AML-193 (cell line): ENCODE measurements at regions not wholly inside any gene's neighbourhood (a gene's known extent, or its start where the extent isn't known, plus 50 kb on each side); places are given as distances from the start of the nearest gene placed in this dataset.
"Not testable (repeated sequence)": the region's sequence is repeated elsewhere in the genome, so short reads cannot be mapped to it uniquely, and the experiment has no call there.

Experiments
- DNase-seq, 2 experiments: peaks; one replicate each; lab custom pipeline; 2025; lab: John Stamatoyannopoulos, UW

DNA sequence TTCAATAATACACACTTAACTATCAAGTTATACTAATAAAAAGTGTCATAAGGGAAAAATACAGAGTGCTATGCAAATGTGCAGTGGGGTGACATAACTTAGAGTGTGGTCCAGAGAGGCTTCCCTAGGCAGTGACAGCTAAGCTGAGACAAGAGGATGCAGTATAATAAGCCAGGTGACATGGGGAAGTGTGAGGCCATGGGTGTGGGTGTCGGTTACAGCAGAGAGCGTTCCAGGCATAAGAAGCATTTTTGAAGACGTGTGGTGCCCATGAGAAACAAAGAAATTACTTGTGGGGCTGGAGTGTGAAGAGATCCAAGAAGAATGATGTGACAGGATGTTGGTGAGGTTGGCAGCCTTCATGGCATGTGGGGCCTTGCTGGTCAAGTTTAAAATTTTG, 78.1 kb upstream of the PICALM start:
- DNase-seq = no peak

DNA sequence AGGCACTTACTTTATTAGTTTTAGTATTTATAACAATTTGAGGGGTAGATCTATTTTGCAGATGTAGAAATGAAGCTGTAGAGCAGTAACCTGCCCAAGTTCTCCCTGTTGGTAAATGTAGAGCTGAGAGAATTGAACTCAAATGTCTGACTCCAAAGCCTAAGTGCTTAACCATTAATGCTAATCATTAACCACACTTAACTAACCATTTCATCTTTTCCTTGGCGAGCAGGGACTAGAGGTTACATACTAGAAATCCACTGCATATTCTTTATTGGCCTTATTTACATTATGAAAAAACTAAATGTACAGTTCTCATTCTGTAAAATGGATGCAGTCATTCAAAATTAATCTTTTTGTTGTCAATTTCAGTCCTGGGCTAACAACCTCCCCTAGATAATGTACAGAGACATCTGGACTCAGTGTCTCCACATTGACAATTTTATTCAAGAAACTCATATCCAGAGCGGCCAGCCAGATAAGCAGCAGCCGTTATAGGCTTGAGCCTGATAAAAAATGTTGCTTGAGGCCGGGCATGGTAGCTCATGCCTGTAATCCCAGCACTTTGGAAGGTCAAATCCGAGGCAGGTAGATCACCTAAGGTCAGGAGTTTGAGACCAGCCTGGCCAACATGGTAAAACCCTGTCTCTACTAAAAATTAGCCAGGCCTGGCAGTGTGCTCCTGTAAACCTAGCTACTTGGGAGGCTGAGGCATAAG, 76.7 kb upstream of the PICALM start:
- no peak for DNase-seq

GRCh38 chr11:86144846-86145245, 76.0 kb upstream of the PICALM start:
- no peak for DNase-seq

DNA sequence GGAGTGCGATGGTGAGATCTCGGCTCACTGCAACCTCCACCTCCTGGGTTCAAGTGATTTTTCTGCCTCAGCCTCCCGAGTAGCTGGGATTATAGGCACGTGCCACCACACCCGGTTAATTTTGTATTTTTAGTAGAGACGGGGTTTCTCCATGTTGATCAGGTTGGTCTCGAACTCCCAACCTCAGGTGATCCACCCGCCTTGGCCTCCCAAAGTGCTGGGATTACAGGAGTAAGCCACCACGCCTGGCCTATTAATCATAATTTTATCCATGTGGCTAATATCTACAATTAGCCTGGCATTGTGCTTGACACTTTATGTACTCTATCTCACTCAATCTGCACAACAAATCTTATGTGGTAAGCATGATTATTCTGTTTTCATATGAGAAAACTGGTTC, 75.2 kb upstream of the PICALM start:
- DNase-seq = not testable (repeated sequence)

DNA sequence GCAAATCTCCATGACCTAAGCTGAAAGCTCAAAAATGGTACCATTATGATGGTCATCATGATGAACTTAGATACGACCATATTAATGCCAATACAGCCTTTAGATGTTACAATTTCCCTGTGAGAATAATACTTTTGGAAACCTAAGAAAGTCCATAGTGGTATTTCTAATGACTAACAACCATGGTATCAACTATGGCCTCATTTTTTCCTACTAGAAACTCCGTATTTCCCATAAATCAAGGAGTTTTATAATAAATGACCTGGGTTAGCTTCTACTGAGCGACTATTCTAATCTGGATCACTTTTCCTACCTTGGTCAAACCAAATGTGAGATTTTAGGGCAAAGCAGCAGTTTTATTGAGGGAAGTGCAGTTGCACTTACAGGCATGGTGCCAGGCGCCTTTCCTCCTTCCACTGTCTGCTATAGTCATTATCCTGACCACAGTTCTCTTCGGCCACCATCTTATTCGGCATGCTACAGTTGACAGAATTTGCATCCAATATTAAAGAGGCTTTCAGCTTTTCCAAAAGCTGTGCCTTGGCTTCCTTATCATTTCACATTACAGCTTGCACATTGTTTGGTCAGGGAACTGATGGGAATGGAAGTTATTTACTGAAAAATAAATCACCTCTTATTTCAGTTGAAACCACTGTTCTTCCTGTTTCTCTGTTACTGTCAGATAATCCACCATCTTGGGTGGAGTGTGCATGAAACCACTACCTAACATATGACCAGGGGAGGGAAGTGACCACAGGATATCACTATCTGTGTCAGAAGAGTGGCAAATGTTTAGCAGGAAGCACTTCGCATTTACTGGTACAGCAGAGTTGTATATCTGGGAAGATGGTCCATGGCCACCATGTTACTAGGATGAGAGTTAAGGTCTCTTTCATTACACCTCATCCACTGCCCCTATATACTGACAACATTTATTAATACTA, 74.5 kb upstream of the PICALM start:
- DNase-seq = peak; percentile 27 to 37

DNA sequence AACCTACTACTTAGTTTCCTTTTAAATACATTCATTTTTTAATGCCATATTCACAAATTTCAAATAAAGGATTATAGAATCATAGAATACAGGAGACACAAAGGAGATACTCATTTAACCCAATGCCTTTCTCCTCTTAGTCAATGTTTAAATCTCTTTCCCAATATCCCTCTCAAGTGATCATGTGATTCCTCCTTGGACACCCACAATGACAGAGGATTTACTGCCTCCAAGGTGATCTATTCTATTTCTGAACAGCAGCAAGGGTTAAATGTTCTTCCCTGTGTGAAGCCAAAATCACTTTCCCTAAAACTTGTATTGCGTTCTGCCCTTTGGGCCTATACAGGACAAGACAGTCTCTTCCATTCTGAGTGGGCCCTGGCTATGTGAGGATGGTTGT, 73.3 kb upstream of the PICALM start:
- no peak for DNase-seq

- DNase-seq = peak; percentile 62 to 66
These were observed 72.8 kb upstream of the PICALM start for GRCh38 chr11:86141727-86142126.

GRCh38 chr11:86140334-86140990, 71.6 kb upstream of the PICALM start:
- no peak for DNase-seq

DNA sequence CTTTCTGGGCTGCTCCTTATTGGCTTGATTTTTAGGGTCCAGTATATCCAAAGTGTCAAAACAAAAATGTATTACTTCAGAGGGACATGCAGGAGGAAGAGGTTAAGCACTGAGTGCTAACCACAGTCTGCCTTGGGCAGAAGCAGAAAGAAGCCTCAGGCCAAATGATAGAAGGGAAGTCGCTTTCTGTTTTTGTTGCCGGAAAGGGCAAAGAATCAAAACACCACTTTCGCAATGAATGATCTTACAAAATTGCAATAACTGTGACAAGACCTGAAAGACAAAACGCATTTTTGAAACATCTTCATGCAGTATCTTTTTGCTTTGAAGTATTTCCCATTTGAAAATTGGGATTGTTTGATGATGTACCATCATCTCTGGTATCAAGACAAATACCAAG, 70.1 kb upstream of the PICALM start:
- DNase-seq = peak; percentile 97 to 98

DNA sequence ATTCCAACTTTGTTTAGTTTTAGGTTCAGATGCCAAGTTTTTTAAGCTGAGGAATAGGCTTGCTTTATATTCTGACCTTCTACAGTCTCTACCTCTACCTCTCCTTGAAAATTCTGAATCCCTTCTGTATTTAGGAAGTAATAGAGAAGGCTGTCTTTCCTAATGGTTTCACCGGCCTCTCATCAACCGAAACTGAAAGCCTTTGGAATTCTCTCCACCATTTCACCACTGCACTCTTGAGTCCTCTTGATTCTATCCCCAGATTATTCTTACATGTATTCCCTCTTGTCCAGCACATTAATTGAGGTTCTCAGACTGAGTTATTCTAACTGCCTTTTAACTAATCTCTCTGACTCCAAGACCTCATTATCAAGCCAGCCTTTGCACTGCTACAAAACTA, 67.7 kb upstream of the PICALM start:
- no peak for DNase-seq

DNA sequence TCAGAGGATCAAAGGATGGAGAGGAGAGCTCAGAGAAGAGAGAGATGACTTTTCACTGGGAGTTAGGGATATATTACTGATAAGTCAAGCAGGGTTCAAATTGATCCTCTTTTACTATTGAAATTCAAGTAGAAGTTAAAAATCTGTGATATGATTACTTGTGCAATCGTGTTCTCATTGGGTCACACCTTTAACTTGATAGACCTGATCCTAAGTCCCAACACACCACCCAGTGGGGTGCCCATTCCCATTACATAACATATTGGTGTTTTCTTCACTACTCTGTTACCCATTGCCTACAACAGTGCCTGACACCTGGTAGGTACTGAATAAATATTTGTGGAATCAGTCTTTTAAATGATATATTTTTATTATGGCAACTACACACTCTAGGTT, 66.4 kb upstream of the PICALM start:
- DNase-seq = no peak

DNA sequence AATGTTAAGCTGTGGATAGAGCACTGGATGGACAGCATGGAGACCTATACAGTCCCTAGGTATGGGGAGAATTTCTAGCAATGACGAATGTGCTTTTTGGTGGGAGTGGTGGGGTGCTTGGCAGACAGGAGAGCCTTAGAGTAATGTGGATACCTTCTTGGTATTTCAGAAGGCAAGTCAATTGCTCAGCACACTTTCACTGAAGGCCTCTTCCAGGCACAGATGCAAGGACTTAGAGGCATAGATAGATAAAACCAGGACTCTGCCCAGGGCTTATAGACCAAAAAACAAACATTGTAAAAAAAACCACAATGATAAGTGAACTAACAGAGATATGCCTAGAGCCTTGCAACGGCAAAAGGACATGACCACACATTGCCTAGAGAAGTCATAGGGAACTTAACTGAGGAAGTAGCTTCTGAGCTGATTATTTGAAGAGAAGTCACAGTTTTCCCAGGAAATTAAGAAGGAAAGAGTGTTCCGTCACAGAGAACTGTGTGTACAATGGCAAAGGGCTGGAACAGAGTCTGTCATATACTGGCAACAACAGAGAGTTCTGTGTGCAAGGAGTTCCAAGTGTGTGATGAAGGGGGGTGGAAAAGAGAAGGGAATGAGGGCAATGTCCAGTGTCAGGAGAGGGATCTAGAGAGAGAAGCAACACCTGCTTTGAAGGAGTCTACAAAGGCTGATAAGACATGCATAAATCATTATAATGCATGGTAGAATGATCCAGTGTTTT, 65.9 kb upstream of the PICALM start:
- DNase-seq = peak; percentile 71 to 75

- no peak for DNase-seq
These were observed 63.9 kb upstream of the PICALM start for GRCh38 chr11:86132667-86133249.

DNA sequence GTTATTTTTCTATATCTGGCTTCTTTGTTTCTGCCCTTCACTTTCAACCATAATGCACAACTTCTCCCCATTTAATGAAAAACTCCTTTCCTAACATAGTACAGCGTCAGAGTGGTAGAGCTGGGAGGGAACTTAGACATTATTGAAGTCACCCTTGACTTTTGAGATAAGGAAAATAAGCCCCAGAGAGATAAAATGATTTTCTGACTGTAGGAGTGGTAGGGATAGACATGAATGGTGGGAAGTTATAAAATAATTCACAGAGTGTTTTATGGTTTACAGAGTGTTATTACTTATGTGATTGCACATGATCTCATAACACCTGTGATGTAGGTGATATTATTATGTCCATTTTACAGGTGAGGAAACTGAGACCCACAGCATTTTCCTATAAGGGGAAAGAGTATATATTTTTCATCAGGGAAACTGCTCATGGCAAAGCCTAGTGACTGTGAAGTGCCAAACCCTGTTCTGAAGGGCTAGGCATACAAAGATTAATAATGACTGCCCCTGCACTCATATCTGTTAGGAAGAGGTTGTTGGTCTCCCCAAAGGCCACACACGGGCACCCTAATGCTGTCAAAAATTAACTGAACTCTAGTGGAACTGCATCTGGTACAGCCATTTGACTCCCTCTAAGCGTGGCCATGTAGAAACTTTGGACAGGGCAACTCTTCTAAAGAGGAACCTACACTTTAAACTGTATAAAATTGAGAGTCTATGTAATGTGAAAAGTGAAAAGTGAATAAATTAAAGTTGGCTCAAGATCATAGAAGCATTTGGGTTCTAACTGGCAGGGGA, 61.1 kb upstream of the PICALM start:
- DNase-seq = no peak

- DNase-seq = no peak
These were observed 60.0 kb upstream of the PICALM start for GRCh38 chr11:86128914-86129313.

DNA sequence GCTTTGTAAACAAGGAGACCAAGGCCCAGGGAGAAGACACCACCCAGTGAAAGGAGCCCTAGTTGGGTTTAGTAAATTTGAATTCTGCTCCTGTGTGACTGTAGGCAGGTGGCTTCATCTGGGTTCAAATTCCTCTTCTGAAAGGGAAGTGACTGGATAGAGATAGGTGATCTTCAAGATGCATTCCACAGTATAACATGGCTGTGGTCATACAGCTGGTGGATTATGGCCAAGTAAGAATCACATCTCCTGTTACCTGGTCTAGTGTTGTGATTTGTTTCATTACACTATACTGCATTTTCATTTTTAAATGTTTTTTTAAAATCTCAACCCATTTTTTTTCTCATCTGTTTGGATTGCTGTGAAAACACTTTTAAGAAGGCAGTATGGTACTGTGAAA, 58.0 kb upstream of the PICALM start:
- no peak for DNase-seq

- DNase-seq = no peak
These were observed 55.7 kb upstream of the PICALM start for GRCh38 chr11:86124251-86125233.

DNA sequence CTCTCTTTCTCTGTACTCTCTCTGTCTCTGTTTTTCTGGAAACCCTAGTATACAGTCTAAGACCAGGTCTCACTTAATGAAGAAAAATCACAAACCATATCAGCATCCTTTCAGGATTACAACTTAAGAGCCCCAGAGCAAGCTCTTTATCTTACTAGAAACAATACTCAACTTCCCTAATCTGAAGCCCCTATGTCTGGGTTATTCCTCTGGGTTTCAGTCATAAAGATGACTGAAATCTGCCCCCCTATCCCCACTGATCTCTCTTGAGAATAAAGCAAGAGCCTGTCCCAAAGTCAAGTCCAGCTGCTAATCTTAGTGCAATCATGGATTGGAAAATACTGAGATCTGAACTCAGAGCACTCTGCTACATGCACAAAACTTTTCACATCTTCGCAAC, 53.9 kb upstream of the PICALM start:
- DNase-seq = no peak

DNA sequence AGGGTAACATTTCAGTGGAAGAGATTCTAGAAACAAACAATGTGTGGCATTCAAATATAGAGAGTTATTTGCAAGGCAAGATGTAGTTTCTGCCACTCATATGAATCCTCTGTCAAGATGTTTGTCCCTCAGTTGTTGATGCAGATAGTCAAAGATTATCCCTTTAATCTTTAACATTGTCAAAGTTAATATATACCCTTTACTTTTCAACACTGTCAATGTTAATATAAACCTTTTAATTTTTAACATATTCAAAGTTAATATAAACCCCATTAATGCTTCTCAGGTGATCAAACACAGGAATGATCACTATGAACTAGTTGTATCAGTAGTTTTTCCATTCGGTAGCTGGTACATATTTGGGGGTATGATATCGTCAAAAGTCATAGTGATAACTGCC, 51.9 kb upstream of the PICALM start:
- no peak for DNase-seq

GRCh38 chr11:86119906-86120305, 51.0 kb upstream of the PICALM start:
- DNase-seq = no peak
